HG02973 (cell line): ENCODE measurements at regions not wholly inside any gene's neighbourhood (a gene's known extent, or its start where the extent isn't known, plus 50 kb on each side); places are given as distances from the start of the nearest gene placed in this dataset.
"Not testable (repeated sequence)": the region's sequence is repeated elsewhere in the genome, so short reads cannot be mapped to it uniquely, and the experiment has no call there.

Experiments used
- ATAC-seq: cut with Tn5 transposase; IDR thresholded peaks from one replicate; pipeline ENCODE4 v1.9.1; 2021; ENCODE audit warnings: moderate library complexity; ENCODE audit not compliant: unreplicated experiment

DNA sequence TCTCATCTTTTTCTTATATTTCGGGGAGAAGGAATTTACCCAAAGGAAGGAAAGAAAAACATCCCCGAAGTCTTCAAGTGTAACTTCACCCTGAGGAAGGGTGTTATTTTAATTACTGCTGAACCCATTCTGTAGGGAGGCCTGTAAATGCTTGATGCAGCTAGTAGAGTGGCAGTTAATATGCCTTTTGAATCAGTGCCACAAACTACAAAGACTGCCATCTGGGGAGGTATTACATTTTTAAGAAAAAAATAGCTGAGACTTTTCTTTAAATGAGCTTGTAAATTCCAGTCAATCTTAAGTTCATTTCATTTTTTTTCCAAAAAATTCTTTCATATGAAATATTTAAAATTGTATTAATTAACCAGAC lies 233.1 kb upstream of the FERD3L start:
- ATAC-seq = no peak

DNA sequence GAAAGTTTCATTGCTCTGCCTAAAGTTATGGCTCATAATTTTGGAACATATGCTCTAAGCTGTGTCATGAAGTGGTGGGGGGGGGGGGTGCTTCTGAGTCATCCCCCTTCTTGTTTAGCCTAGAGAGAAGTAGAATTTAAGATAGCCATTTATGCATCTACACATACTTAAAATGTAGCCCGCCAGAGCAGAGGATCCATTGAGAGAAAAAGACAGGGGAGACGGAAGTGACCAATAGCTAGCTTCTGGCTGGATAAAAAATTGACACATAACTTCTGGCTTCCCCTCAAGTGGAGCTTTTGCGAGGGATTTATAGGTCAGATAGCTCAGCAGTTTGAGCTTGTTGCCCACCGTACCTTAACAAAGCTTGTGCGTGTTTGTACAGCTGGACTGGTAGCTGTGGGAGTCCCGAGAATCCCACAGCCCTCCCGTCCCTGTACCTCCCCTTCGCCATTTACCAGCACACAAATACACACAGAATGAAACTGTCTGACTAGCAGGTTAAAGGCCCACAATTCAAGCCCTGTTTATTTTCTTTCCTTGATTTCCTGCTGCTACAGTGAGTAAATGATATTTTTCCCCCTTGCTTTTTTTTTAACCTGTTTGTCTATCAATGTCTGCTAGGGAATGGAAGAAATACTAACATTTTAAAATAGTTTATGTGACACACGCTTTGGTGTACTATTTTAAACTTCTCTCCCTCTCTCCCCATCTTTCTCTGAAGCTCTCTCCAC lies 232.6 kb upstream of the FERD3L start:
- ATAC-seq = no peak

DNA sequence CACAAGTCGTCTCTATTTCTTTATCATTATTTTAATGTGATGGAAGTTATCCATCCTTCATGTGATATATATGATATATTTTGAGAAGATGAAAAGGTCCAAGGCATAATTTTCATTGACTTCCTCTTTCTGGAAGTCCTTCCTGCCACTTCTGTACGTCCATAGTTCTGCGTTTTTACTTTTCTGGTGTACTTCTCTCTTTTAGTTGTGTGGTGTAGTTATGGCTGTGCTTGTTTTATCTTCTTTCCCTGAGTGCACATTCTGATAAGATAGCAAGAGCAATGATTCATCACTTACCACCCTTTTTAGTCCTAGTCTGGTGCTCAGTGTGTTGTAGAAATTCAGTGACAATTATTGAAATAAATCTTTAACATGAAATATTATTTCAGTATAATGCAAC lies 231.3 kb upstream of the FERD3L start:
- no peak for ATAC-seq

DNA sequence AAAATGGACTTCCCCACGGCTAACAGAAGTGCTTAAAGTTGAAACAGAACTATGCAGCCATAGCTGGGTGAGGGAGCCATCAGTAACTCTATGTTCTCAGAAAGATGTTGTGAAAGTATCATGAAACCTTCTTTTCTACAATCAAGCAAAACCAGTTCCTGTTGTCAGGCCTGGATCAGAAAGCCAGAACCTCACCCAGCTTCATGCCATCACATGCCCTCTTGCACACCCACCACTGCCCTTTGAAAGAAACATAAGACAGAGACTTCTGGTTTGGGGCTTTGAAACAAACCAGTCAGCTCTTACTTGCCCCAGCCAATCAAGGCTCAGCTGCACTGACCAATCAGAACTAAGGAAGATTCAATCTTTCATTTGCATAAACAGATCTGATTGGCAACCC lies 230.8 kb upstream of the FERD3L start:
- no peak for ATAC-seq

DNA sequence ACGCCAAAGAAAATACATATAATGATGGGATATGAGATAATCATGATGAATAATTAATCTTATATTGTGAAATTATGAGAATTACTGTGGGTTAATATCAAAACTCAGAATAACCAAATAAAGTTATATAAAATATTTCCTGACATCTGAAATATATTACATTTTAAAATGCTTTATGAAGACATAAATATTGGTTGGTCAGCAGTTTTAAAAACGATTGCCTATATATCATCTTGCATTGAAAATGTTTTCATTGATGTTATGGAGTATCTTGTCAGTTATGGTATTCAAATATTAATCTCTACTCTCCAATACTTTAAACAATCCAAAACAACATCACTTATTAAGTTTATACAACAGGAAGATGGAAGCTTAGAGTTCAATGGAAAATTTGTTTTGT lies 228.1 kb upstream of the FERD3L start:
- ATAC-seq = no peak

DNA sequence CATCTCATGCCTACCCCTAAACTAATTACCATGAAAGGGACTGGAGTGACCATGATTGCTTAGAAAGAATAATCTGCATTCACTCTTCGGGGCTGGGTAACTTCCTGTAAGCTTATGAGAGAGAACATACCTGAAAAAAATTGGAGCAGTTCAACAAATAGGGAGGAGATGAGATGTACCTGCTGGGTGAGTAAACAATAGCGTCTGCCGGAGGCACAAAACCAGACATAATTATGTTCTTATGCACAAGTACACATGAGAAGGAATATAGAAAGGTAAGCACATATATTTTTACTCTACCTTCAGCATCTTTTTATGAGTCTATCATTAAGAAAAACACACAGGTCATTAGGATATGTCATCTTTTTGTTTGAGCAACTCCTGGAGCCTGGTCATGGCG lies 224.6 kb upstream of the FERD3L start:
- no peak for ATAC-seq

DNA sequence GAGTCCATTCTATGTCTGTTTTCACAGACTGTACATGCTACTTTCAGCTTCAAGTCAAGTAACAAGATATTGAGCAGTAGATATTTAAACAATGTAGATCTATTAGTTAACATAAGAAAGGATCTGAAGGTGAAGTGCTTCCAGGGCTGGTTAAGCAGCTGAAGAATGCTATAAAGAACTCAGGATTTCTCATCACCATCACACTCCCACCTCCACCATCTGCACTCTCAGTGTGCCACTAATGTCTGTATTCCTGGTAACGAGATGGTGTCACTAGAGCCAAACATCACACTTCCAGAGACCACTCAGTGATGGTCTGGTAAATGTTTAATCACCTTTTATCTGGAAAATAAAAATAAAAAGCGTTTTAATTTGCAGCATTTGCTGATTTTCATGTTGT lies 224.0 kb upstream of the FERD3L start:
- ATAC-seq = no peak

DNA sequence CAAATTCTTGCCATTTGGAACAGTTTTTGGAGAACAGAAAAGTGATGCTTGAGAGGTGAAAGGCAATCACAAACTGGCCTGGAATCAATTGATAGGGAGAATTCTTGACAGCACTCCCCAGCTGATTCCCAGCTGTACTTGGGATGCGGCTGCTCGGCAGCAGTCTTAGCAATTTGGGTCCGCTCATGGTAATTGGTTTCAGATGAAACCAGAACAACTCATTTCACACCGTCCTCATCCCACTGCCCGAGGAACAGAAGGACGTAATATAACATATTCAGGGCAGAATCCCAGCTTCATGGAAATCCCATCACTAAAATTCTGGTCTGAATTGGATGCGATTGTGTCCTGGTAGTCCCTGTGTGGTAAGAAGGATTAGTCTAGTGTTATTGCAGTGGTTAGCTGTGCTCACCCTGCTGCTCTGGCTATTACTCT lies 223.3 kb upstream of the FERD3L start:
- ATAC-seq = no peak

DNA sequence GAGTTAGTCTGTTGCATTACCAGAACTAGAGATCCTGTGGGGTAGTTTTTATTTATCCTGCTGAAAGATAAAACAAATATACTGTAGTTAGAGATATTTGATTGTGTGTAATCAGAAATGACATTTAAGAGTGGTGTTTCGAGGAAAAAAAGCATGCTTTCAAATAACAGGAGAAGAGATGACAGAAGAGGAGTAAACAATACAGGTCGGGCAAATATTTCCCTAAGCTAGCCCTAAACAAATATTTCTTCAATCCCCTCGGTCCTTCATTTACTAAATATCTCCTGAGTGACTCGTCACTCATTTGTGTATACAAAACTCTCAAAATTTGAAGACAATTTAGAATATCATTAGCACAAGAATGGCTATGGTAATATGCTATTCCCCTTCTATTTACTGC lies 219.7 kb upstream of the FERD3L start:
- ATAC-seq = no peak

DNA sequence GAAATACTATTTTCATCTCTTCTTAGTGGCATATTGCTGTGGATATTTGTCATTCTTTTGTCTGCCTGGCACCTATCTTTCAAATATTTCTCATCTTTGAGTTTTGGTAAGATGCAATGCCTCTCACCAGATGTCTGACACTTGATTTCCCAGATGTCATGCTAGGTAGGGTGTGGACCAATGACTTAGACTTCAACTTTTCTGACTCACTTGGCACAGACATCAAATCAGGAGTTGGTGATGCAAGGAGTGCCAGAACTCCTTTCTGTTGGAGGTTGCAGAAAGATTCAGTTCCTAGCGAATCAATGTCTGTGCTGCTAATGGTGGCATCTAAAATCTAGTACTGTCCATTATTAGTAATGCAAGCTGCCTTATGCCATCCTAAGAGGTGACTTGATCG lies 216.9 kb upstream of the FERD3L start:
- no peak for ATAC-seq

DNA sequence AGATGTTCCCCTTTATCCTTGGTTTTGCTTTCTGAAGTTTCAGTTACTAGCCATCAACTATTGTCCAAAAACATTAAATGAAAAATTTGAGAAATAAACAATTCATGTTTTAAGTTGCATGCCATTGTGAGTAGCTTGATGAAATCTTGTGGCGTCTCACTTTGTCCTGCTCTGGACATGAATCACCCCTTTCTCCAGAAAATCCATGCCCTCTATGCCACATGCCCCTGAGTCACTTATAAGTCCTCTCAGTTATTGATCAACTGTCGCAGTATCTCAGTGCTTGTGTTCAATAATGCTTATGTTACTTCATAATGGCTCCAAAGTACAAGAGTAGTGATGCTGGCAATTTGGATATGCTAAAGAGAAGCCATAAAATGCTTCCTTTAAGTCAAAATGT lies 208.0 kb upstream of the FERD3L start:
- ATAC-seq = no peak

DNA sequence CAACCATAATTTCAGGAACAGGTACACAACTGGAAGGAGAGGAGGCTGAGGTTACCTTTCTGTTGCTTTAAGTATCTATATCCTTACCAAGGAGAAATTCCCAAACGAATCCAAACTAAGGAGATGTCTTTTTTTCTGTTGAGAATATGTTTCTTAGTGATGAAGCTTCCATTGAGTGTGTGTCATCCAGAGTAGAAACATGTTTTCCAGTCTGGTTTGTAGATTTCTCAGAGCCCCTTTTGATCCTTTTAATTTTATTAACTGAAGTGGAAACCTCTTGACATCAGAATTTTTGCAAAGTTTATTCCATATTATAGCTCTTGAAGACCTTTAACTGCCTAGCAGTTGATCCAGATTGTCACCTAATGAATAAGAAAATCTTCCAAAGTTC lies 207.1 kb upstream of the FERD3L start:
- ATAC-seq = no peak

DNA sequence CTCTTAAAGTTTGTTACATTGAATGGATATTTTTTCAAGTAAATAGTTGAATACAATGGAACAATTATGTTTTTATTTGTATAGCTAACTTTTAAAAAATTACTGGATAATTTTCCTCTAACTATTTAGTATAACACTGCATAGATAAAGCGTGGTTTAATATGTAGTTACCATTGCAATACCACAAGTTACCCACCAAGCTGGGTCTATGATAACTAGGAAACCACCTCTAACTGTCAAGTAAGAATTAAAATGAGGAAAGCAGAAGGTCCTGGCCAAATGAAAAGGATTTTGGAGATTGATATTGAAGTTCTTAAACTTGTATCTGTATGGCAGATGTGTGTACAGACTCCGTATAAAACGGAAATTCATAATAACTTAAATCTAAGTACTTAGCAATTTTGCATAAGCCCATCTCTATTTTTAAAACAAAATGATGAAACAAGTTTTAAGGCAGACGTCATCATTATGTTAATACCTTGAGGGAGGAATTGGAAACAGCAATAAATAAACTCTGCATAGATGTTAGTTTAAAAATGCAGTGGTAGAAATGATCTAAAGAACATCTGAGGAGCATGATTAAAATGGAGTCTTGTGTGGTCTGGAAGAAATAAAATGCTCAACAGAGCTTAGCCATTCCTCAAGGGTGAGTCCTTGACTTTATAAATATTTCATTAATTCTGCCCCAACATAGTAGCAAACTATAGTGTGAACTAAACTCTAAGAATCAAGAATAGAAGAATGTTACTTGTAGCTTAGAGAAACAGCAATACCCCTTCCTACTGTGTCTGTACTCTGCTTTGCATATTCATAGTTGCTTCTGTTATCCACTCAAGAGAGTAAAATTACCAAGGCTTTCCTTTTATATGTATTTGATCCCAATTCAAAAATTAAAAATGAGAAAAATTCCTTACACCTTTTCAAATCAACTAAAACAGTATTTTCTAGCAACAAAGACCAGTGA lies 206.4 kb upstream of the FERD3L start:
- no peak for ATAC-seq

DNA sequence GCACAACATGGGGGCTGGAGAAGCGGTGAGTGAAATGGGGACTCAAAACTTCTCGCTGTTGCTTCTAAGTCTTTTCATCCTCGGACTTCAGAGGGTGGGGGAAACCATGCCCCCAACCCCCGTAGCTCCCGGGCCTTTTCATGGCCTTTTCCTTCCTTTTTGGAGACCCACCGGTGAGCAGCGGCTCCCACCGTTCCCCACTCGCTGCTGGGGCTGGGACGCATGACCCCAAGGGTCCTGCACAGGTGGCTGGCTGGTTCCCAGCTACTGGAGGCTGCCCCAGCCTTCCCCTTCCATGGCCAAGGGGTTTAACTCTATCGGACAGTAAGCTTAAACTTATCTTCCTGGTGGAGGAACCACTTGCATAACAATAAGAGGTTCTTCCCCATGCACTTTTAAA lies 194.3 kb upstream of the FERD3L start:
- no peak for ATAC-seq

DNA sequence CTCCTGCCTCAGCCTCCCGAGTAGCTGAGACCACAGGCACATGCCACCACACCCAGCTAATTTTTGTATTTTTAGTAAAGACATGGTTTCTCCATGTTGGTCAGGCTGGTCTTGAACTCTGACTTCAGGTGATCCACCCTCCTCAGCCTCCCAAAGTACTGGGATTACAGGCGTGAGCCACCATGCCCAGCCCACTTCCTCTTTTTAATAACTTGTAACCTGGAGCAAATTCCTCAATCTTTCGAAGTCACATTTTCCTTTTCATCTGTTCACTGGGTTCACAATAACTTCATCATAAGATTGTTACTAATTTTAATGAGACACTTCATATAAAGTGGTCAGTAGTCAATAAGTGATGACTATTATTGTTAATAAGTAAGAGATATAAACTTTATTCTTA lies 193.3 kb upstream of the FERD3L start:
- ATAC-seq = not testable (repeated sequence)

DNA sequence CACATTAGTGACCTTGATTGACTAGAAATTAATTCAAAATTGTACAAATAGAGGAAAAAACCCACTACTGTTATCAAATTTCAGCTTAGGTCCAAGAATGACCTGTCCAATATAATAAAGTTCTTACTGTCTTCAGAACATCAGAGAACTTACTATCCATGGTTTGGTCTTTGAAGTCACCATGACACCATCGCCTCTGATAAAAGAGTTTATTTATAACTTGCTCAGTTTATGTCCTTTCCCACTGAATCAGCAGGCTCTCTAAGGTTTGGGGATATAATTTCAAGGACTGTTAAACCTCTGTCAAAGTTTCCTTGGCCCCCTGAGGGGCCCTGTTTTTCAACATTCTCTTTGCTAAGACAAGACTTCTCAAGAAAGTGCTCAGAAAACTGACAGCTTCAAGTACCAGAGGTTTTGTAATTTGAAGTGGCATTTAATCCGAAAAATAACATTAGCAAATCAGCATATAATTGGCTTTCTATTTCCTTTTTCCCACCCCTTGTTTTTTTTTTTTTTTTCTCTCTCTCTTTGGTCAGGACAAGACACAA lies 191.7 kb upstream of the FERD3L start:
- ATAC-seq = no peak

DNA sequence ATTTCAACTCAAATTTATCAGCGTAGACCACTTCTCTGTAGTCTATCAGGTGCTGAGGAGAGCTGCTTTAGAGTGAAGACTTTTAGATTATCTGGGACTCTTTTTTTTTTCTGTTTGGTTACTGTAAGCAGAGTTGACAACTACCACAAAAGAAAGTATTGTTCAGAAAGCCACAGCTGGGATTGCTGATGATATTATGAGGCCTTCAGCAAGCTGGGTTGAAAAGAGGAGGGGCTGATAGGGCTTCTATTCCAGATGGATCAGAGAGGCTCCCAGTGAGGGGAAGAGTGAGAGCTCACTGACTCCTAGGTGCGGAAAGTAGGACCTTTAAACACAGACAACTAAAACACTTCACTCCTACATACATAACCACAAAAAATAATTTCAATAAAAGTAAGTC lies 188.5 kb upstream of the FERD3L start:
- no peak for ATAC-seq

DNA sequence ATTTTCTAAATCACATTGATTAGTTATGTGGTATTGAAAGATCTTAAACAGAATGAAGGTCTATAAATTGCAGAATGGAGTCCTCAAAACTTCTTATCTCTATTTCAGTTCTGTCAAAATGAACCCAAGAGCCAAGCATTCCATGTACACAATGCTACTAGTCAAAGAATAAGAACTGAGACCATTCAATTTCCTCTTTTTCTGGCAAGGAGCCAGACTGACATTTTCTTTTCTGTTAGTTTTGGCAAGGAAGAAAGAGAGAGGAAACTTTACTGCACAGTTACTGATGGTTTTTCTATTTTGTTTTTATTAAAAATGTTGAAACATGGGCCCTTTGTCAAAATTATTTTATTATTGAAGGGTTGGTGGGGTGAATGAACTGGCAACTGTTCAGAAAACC lies 181.8 kb upstream of the FERD3L start:
- no peak for ATAC-seq

DNA sequence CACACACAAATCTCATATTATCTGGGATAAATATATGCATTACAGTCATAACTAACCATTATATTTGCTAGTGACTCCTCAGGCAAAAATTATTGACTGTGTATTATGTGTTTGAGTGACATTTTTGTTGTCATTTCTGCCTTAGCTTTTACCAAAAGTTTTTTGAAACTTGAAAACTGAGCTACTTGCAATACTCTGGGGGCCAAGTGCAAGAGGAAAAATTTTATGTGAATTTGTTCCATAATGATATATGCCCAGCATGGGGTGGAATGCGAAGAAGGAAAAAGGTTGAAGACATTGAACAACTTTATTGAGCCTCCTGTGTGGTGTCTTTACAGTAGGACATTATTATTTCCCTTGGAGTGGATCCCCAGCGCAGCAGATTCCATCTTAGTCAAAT lies 176.8 kb upstream of the FERD3L start:
- no peak for ATAC-seq

DNA sequence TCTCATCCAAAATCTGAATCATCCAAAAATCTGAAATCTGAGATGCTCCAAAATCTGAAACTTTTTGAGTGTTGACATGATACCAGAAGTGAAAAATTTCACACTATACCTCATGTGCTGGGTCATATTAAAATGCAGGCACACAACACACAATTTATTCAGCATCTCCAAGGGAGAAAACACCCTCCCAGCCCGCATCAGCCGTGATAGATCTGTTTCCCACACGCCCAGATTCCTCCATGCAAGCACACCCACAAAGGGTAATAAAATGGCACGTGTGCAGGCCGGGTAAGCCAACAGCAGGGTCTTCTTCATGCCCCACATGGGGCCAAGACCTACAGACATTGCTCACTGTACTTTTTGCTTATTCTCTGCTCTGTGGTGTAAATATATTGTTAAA lies 173.1 kb upstream of the FERD3L start:
- ATAC-seq = no peak

DNA sequence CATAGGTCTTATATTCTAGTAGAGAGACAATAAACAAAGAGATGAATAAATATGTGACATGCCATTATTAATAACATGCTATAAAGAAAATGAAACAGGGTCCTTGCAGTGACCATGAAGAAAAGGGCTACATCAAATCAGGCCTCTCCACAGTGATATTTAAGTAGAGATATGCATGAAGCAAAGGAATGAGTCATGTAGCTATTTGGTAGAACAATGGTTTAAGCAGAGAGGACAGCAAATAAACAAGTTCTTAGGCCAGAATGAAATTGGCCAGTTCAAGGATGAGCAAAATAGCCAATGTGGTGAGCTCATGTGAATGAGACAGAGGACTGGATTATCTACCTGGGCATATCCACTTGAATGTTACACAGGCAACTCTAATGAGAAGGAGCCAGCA lies 172.2 kb upstream of the FERD3L start:
- no peak for ATAC-seq

DNA sequence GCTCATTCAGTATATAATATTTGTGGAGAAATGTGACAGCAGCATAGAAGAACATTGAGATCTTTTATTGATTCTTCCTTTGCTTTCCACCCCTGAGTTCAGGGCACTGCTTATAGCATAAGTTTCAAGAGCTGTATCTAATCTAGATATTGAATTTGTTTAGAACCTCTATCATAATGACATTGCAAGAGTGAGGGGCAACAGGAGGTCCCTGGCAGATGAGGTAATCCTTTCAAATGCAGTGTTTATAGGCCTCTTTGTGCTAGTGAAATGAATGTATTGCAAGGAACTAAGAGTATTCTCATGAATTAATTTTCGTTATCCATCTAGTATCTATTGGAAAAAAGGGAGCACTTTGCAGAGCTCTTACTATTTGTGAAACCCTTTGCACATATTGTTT lies 167.2 kb upstream of the FERD3L start:
- ATAC-seq = no peak
